CD4-positive, CD25-positive, alpha-beta regulatory T cell (primary cell): ENCODE measurements at regions not wholly inside any gene's neighbourhood (a gene's known extent, or its start where the extent isn't known, plus 50 kb on each side); places are given as distances from the start of the nearest gene placed in this dataset.
A peak's percentile ranks its signal among the peaks of the same experiment; 100 is the strongest.

ENCODE experiments used
- ATAC-seq, 2 donors: fragments of 150-1000 bp; cut with Tn5 transposase; one replicate each; pipeline ENCODE4 v1.10.0; 2021; ENCODE audit warnings: low read depth in 2 of 2, moderate number of reproducible peaks in 2 of 2, moderate library complexity in 1 of 2
- DNase-seq, 3 donors: peaks; one replicate each; pipeline versions ENCODE4 v3.0.0 to v3.0.0-alpha.2; 2012 to 2022; ENCODE audit warnings: mixed read lengths in 1 of 3
- H3K27ac ChIP-seq: one replicate; pipeline ENCODE4 v1.7.0; 2013; ENCODE audit warnings: mild to moderate bottlenecking, low read length; ENCODE audit not compliant: insufficient read depth, poor library complexity, severe bottlenecking
- H3K27me3 ChIP-seq: one replicate; pipeline ENCODE4 v1.7.0; 2013; ENCODE audit warnings: low read length; ENCODE audit not compliant: control insufficient read depth, insufficient read depth
- H3K36me3 ChIP-seq: one replicate; pipeline ENCODE4 v1.7.0; 2013; ENCODE audit warnings: mild to moderate bottlenecking, low read length, moderate library complexity; ENCODE audit not compliant: control insufficient read depth, insufficient read depth
- H3K4me1 ChIP-seq: 2 replicates; pipeline ENCODE4 v1.7.0; 2013; ENCODE audit warnings: mild to moderate bottlenecking, low read length; ENCODE audit not compliant: insufficient read depth, control insufficient read depth, poor library complexity, severe bottlenecking
- H3K4me3 ChIP-seq: one replicate; pipeline ENCODE4 v1.7.0; 2013; ENCODE audit warnings: low read depth, mild to moderate bottlenecking, low read length, moderate library complexity
- H3K9me3 ChIP-seq, 2 experiments: 1 replicate in 1 of 2; 2 replicates in 1 of 2; pipeline ENCODE4 v1.7.0; 2013; ENCODE audit warnings: low read length in 2 of 2, mild to moderate bottlenecking in 1 of 2, moderate library complexity in 1 of 2; ENCODE audit not compliant: control insufficient read depth in 2 of 2
- H3K27ac Mint-ChIP-seq, 3 donors: one replicate each; pipeline ENCODE4 v1.8.0; 2020 to 2022; ENCODE audit warnings: mild to moderate bottlenecking in 3 of 3, mixed read lengths in 3 of 3, moderate library complexity in 2 of 3
- H3K27me3 Mint-ChIP-seq: one replicate; pipeline ENCODE4 v1.8.0; 2022; ENCODE audit warnings: mild to moderate bottlenecking, mixed read lengths
- H3K36me3 Mint-ChIP-seq: one replicate; pipeline ENCODE4 v1.8.0; 2020; ENCODE audit warnings: mixed read lengths
- H3K4me1 Mint-ChIP-seq, 4 donors: one replicate each; pipeline ENCODE4 v1.8.0; 2020 to 2022; ENCODE audit warnings: mixed read lengths in 4 of 4, mild to moderate bottlenecking in 1 of 4
- H3K4me3 Mint-ChIP-seq, 4 donors: one replicate each; pipeline ENCODE4 v1.8.0; 2020 to 2022; ENCODE audit warnings: mild to moderate bottlenecking in 4 of 4, mixed read lengths in 4 of 4, moderate library complexity in 3 of 4
- H3K9me3 Mint-ChIP-seq, 7 donors: one replicate each; pipeline ENCODE4 v1.8.0; 2020 to 2022; ENCODE audit warnings: mixed read lengths in 7 of 7, mild to moderate bottlenecking in 3 of 7, moderate library complexity in 2 of 7

- H3K9me3 ChIP-seq = no peaks in the 10 kb centered on the region
- no peak overlapping the region for H3K4me3 Mint-ChIP-seq
- peaks cover 0 to 4% (median 0%) of the 10 kb centered on the region in 7 donors for H3K9me3 Mint-ChIP-seq
- no peaks in the 10 kb centered on the region for H3K36me3 Mint-ChIP-seq
- H3K4me1 Mint-ChIP-seq = no peaks in the 10 kb centered on the region
- no peak overlapping the region for H3K27ac ChIP-seq
- H3K27me3 Mint-ChIP-seq = no peaks in the 10 kb centered on the region
- no peak for DNase-seq
- H3K27ac Mint-ChIP-seq = no peak overlapping the region
- peaks cover 3% of the 10 kb centered on the region for H3K27me3 ChIP-seq
- no peak overlapping the region for H3K4me3 ChIP-seq
- ATAC-seq = no peak
- H3K36me3 ChIP-seq = no peaks in the 10 kb centered on the region
- H3K4me1 ChIP-seq = no peaks in the 10 kb centered on the region
These were observed 159.9 kb upstream of the STARD13 start for GRCh38 chr13:33445476-33445875.

- Mint-ChIP-seq H3K4me3 (no peak overlapping the region), H3K27ac (no peak overlapping the region), H3K27me3 (no peaks in the 10 kb centered on the region), H3K36me3 (no peaks in the 10 kb centered on the region), H3K4me1 (no peaks in the 10 kb centered on the region), H3K9me3 (peaks cover 0 to 4% (median 0%) of the 10 kb centered on the region in 7 donors)
- ATAC-seq (no peak), DNase-seq (no peak)
- Histone ChIP-seq H3K27me3 (no peaks in the 10 kb centered on the region), H3K36me3 (no peaks in the 10 kb centered on the region), H3K27ac (no peak overlapping the region), H3K4me3 (no peak overlapping the region), H3K4me1 (no peaks in the 10 kb centered on the region), H3K9me3 (no peaks in the 10 kb centered on the region)
These were observed 161.5 kb upstream of the STARD13 start for GRCh38 chr13:33446821-33447725.

GRCh38 chr13:33448889-33449288 lies 163.3 kb upstream of the STARD13 start:
- Mint-ChIP-seq H3K4me1 (no peaks in the 10 kb centered on the region), H3K27ac (no peak overlapping the region), H3K27me3 (no peaks in the 10 kb centered on the region), H3K4me3 (no peak overlapping the region), H3K9me3 (peaks cover 0 to 4% (median 0%) of the 10 kb centered on the region in 7 donors), H3K36me3 (no peaks in the 10 kb centered on the region)
- no peak for ATAC-seq
- no peaks in the 10 kb centered on the region for H3K4me1 ChIP-seq
- no peaks in the 10 kb centered on the region for H3K9me3 ChIP-seq
- H3K36me3 ChIP-seq = no peaks in the 10 kb centered on the region
- no peaks in the 10 kb centered on the region for H3K27me3 ChIP-seq
- DNase-seq = no peak
- no peak overlapping the region for H3K4me3 ChIP-seq
- no peak overlapping the region for H3K27ac ChIP-seq

GRCh38 chr13:33450956-33451709 lies 165.6 kb upstream of the STARD13 start:
- Mint-ChIP-seq H3K9me3 (peaks cover 0 to 4% (median 0%) of the 10 kb centered on the region in 7 donors), H3K27me3 (no peaks in the 10 kb centered on the region), H3K27ac (no peak overlapping the region), H3K4me1 (no peaks in the 10 kb centered on the region), H3K4me3 (no peak overlapping the region), H3K36me3 (no peaks in the 10 kb centered on the region)
- no peaks in the 10 kb centered on the region for H3K9me3 ChIP-seq
- H3K36me3 ChIP-seq = no peaks in the 10 kb centered on the region
- no peak for DNase-seq
- no peaks in the 10 kb centered on the region for H3K27me3 ChIP-seq
- H3K4me3 ChIP-seq = no peak overlapping the region
- H3K27ac ChIP-seq = no peak overlapping the region
- ATAC-seq = no peak
- H3K4me1 ChIP-seq = no peaks in the 10 kb centered on the region

GRCh38 chr13:33452873-33453517 lies 167.4 kb upstream of the STARD13 start:
- H3K4me1 Mint-ChIP-seq = no peaks in the 10 kb centered on the region
- Histone ChIP-seq H3K4me1 (no peaks in the 10 kb centered on the region), H3K9me3 (no peaks in the 10 kb centered on the region), H3K27me3 (no peaks in the 10 kb centered on the region), H3K4me3 (no peak overlapping the region), H3K36me3 (no peaks in the 10 kb centered on the region), H3K27ac (no peak overlapping the region)
- peaks cover 0 to 4% (median 0%) of the 10 kb centered on the region in 7 donors for H3K9me3 Mint-ChIP-seq
- DNase-seq (no peak), ATAC-seq (no peak)
- no peaks in the 10 kb centered on the region for H3K36me3 Mint-ChIP-seq
- H3K27me3 Mint-ChIP-seq = no peaks in the 10 kb centered on the region
- H3K4me3 Mint-ChIP-seq = no peak overlapping the region
- H3K27ac Mint-ChIP-seq = no peak overlapping the region

GRCh38 chr13:33453936-33454335 lies 168.4 kb upstream of the STARD13 start:
- no peaks in the 10 kb centered on the region for H3K9me3 ChIP-seq
- DNase-seq (no peak), ATAC-seq (no peak)
- no peaks in the 10 kb centered on the region for H3K36me3 Mint-ChIP-seq
- no peaks in the 10 kb centered on the region for H3K36me3 ChIP-seq
- no peak overlapping the region for H3K4me3 ChIP-seq
- peaks cover 0 to 3% (median 0%) of the 10 kb centered on the region in 7 donors for H3K9me3 Mint-ChIP-seq
- H3K4me1 Mint-ChIP-seq = no peaks in the 10 kb centered on the region
- H3K27ac ChIP-seq = no peak overlapping the region
- H3K27ac Mint-ChIP-seq = no peak overlapping the region
- H3K27me3 Mint-ChIP-seq = no peaks in the 10 kb centered on the region
- no peak overlapping the region for H3K4me3 Mint-ChIP-seq
- H3K4me1 ChIP-seq = no peaks in the 10 kb centered on the region
- H3K27me3 ChIP-seq = no peaks in the 10 kb centered on the region

GRCh38 chr13:33454844-33455705 lies 169.5 kb upstream of the STARD13 start:
- Histone ChIP-seq H3K4me1 (no peaks in the 10 kb centered on the region), H3K9me3 (peaks cover 0 to 4% of the 10 kb centered on the region in 2 experiments), H3K4me3 (no peak overlapping the region), H3K36me3 (no peaks in the 10 kb centered on the region), H3K27ac (no peak overlapping the region), H3K27me3 (no peaks in the 10 kb centered on the region)
- no peaks in the 10 kb centered on the region for H3K36me3 Mint-ChIP-seq
- H3K9me3 Mint-ChIP-seq = peaks cover 0 to 9% (median 0%) of the 10 kb centered on the region in 7 donors
- no peak overlapping the region for H3K4me3 Mint-ChIP-seq
- no peak for ATAC-seq
- H3K27me3 Mint-ChIP-seq = no peaks in the 10 kb centered on the region
- peak overlapping the region in 1 of 3 donors; percentile 61 for H3K27ac Mint-ChIP-seq
- DNase-seq = no peak
- H3K4me1 Mint-ChIP-seq = no peaks in the 10 kb centered on the region
